ENCODE measurements at regions not wholly inside any gene's neighbourhood (a gene's known extent, or its start where the extent isn't known, plus 50 kb on each side); places are given as distances from the start of the nearest gene placed in this dataset.
"Not testable (repeated sequence)": the region's sequence is repeated elsewhere in the genome, so short reads cannot be mapped to it uniquely, and the experiment has no call there.

- H3K4me1 Mint-ChIP-seq; H3K27ac Mint-ChIP-seq; DNase-seq (ENCODE audit: low spot score); POLR2A ChIA-PET; CTCF ChIA-PET; H3K27me3 Mint-ChIP-seq (ENCODE audit: low read depth); H3K4me3 Mint-ChIP-seq; ATAC-seq: not testable (repeated sequence)
- Mint-ChIP-seq H3K36me3 (peaks cover 64% of the 10 kb centered on the region), H3K9me3 (peaks cover 79% of the 10 kb centered on the region)
These were observed 2223.8 kb upstream of the RAG2 start for GRCh38 chr11:38821786-38822185.

DNA sequence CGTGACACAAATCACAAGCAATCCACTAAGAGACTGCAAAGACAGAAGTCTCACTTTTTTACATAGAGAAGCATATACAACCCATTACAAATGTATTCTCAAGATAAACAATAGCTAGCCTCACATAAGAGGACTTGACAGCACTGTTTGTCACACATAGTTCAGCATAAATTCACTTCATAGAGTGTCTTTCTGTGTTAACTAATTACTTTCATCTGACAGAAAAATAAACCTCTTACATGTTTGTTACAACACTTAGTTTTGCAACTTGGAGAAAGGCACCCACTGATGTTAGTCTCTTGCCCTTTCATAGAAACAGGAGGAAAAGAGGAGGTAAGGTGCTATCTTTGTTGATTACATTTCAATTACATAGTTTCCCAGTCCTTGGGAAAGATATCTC lies 2221.9 kb upstream of the RAG2 start:
- Mint-ChIP-seq H3K27ac (no peak overlapping the region), H3K9me3 (peaks cover 73% of the 10 kb centered on the region), H3K4me1 (no peaks in the 10 kb centered on the region), H3K27me3 (ENCODE audit: low read depth) (no peaks in the 10 kb centered on the region; the same call in none of the 2 replicates), H3K4me3 (no peak overlapping the region), H3K36me3 (peaks cover 49% of the 10 kb centered on the region)
- POLR2A ChIA-PET = no interaction called here
- ATAC-seq (no peak), DNase-seq (ENCODE audit: low spot score) (no peak)
- no peak for TF ChIP-seq TP53 (CRISPR knock-in tag; IDR thresholded peaks at IDR 0.05)
- TF ChIP-seq NR1H2 (CRISPR knock-in tag; IDR thresholded peaks at IDR 0.05) = no peak
- TF ChIP-seq, protein P1, sequence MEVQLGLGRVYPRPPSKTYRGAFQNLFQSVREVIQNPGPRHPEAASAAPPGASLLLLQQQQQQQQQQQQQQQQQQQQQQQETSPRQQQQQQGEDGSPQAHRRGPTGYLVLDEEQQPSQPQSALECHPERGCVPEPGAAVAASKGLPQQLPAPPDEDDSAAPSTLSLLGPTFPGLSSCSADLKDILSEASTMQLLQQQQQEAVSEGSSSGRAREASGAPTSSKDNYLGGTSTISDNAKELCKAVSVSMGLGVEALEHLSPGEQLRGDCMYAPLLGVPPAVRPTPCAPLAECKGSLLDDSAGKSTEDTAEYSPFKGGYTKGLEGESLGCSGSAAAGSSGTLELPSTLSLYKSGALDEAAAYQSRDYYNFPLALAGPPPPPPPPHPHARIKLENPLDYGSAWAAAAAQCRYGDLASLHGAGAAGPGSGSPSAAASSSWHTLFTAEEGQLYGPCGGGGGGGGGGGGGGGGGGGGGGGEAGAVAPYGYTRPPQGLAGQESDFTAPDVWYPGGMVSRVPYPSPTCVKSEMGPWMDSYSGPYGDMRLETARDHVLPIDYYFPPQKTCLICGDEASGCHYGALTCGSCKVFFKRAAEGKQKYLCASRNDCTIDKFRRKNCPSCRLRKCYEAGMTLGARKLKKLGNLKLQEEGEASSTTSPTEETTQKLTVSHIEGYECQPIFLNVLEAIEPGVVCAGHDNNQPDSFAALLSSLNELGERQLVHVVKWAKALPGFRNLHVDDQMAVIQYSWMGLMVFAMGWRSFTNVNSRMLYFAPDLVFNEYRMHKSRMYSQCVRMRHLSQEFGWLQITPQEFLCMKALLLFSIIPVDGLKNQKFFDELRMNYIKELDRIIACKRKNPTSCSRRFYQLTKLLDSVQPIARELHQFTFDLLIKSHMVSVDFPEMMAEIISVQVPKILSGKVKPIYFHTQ (CRISPR knock-in tag; IDR thresholded peaks at IDR 0.05) = no peak
- TF ChIP-seq ZNF512 (CRISPR knock-in tag; IDR thresholded peaks at IDR 0.05; ENCODE audit: borderline replicate concordance) = no peak
- TF ChIP-seq ZNF416 (CRISPR knock-in tag; IDR thresholded peaks at IDR 0.05) = no peak
- TF ChIP-seq FOXJ3 (CRISPR knock-in tag; IDR thresholded peaks at IDR 0.05; ENCODE audit: borderline replicate concordance) = no peak
- TF ChIP-seq OVOL2 (CRISPR knock-in tag; IDR thresholded peaks at IDR 0.05; ENCODE audit: borderline replicate concordance) = no peak
- TF ChIP-seq ZNF396 (CRISPR knock-in tag; IDR thresholded peaks at IDR 0.05; ENCODE audit: borderline replicate concordance) = no peak
- TF ChIP-seq, protein P2, sequence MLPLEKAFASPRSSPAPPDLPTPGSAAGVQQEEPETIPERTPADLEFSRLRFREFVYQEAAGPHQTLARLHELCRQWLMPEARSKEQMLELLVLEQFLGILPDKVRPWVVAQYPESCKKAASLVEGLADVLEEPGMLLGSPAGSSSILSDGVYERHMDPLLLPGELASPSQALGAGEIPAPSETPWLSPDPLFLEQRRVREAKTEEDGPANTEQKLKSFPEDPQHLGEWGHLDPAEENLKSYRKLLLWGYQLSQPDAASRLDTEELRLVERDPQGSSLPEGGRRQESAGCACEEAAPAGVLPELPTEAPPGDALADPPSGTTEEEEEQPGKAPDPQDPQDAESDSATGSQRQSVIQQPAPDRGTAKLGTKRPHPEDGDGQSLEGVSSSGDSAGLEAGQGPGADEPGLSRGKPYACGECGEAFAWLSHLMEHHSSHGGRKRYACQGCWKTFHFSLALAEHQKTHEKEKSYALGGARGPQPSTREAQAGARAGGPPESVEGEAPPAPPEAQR (CRISPR knock-in tag; IDR thresholded peaks at IDR 0.05) = no peak
- TF ChIP-seq FOXK1 (CRISPR knock-in tag; IDR thresholded peaks at IDR 0.05) = no peak
- no peak for TF ChIP-seq TEAD1 (CRISPR knock-in tag; IDR thresholded peaks at IDR 0.05)
- no peak for TF ChIP-seq SOX15 (CRISPR knock-in tag; IDR thresholded peaks at IDR 0.05)
- TF ChIP-seq RELA (CRISPR knock-in tag; IDR thresholded peaks at IDR 0.05; ENCODE audit: borderline replicate concordance) = no peak
- TF ChIP-seq ZNF232 (CRISPR knock-in tag; IDR thresholded peaks at IDR 0.05) = no peak
- no peak for TF ChIP-seq HMGA2 (CRISPR knock-in tag; IDR thresholded peaks at IDR 0.05)
- TF ChIP-seq ATF1 (CRISPR knock-in tag; IDR thresholded peaks at IDR 0.05) = no peak
- CTCF ChIA-PET = no interaction called here

- no peaks in the 10 kb centered on the region; the same call in none of the 2 replicates for H3K27me3 Mint-ChIP-seq (ENCODE audit: low read depth)
- DNase-seq (ENCODE audit: low spot score) = no peak
- H3K27ac Mint-ChIP-seq = no peak overlapping the region
- H3K36me3 Mint-ChIP-seq = peaks cover 43% of the 10 kb centered on the region
- H3K4me3 Mint-ChIP-seq = no peak overlapping the region
- CTCF ChIA-PET = no interaction called here
- ATAC-seq = no peak
- POLR2A ChIA-PET = no interaction called here
- H3K4me1 Mint-ChIP-seq = no peaks in the 10 kb centered on the region
- H3K9me3 Mint-ChIP-seq = peaks cover 67% of the 10 kb centered on the region
- TF ChIP-seq, protein P1 (CRISPR knock-in tag; IDR thresholded peaks at IDR 0.05) = no peak
- no peak for TF ChIP-seq E2F5 (CRISPR knock-in tag; IDR thresholded peaks at IDR 0.05)
- no peak for TF ChIP-seq CDX4 (CRISPR knock-in tag; IDR thresholded peaks at IDR 0.05; ENCODE audit: borderline replicate concordance)
- no peak for TF ChIP-seq ZNF232 (CRISPR knock-in tag; IDR thresholded peaks at IDR 0.05)
- TF ChIP-seq, protein P3, sequence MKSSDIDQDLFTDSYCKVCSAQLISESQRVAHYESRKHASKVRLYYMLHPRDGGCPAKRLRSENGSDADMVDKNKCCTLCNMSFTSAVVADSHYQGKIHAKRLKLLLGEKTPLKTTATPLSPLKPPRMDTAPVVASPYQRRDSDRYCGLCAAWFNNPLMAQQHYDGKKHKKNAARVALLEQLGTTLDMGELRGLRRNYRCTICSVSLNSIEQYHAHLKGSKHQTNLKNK (CRISPR knock-in tag; IDR thresholded peaks at IDR 0.05) = no peak
- no peak for TF ChIP-seq IRF2 (CRISPR knock-in tag; IDR thresholded peaks at IDR 0.05; ENCODE audit: borderline replicate concordance, low read depth)
- no peak for TF ChIP-seq ERG (CRISPR knock-in tag; IDR thresholded peaks at IDR 0.05)
These were observed 2220.7 kb upstream of the RAG2 start for GRCh38 chr11:38818720-38819119.

All from WTC11 (cell line).